ENCODE measurements at regions not wholly inside any gene's neighbourhood (a gene's known extent, or its start where the extent isn't known, plus 50 kb on each side); places are given as distances from the start of the nearest gene placed in this dataset.

DNA sequence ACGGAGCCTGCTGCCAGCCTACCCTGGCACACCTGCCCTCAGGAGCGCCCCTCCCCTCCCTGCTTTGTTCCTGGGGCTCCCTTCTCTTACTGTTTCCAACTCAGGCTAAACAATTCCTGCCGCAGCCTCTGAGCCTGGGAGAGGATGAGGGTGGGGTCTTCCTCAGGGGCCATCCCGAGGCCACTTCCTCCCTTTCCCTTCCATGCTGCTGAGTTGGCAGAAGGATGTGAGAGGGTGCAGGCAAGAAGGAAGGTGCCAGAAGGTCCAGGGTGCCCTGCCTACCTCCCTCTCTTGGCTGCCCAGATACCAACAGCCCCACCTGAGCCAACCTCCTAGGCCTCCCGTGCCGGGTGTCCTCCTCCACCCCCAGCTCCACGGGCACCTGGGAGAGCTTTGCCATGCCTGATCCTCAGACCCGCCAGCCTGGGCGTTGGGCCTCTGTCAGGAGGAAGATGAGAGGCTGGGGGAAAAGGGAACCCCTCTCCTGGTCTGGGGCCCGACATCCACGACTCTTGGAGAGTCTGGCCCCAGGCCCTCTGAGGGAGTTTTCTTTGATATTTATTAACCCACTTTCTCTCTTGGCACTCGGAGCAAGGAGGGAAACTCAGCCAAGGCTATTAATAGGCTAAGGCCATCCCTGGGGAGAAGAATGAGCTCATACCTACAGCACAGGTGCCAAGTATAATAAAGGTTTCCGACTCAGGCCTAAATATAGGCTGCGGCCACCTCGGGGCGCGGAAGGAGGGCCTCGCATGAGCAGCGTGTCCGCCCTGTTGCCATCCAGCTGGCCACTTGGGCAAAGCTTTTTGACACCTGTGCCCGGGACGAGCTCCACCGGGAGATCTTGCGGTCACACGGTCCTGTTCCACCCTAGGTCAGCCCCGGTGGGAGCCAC, 232.0 kb downstream of the ENGASE start:
- Histone ChIP-seq H3K9me3 (ENCODE audit: control insufficient read depth in 2 of 2, low read length in 2 of 2) (no peaks in the 10 kb centered on the region), H3K27ac (ENCODE audit: low read length) (no peak overlapping the region), H3K36me3 (ENCODE audit: control insufficient read depth in 2 of 2, insufficient read depth in 2 of 2, low read length in 2 of 2) (no peaks in the 10 kb centered on the region), H3K9ac (ENCODE audit: low read length in 2 of 2) (no peak overlapping the region), H3K4me1 (ENCODE audit: control insufficient read depth, insufficient read depth, low read length) (peaks cover 21% of the 10 kb centered on the region), H3K27me3 (ENCODE audit: control insufficient read depth in 1 of 2, insufficient read depth in 2 of 2, low read length in 2 of 2) (peaks cover 8 to 9% of the 10 kb centered on the region in 2 donors), H3K4me3 (ENCODE audit: low read length in 2 of 2) (peak overlapping the region in 1 of 2 donors; percentile 40)

DNA sequence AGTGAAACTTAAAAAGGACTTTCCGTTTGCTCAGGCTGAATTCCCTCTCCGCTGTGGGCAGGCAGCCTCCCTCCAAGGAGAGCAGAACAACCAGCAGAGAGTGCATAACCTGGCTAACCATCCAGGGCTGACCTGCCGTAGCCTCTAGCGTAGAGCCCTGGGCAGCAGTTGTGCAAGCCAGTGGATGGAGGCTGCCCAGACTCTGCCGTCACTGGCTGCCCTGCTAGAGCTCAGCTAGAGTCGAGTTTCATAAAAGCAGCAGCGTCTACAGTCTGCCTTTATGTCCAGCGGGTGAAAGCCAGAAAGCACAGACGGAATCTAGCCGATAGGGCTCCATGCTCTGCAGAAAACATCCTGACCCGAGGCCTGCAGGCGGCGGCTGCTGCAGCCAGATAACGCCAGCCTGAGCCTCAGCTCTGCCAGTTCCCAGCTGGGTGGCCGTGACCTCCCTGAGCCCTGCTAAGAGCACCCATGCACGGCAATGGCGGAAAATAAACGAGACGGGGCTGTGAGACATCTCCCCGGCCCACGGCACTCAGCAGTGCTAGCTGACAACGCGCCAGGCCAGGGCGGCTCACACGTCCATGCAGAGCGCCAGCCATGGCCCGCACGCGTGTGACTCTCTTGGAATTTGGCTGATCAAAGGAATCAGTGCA, 231.3 kb downstream of the ENGASE start:
- Histone ChIP-seq H3K27me3 (ENCODE audit: control insufficient read depth in 1 of 2, insufficient read depth in 2 of 2, low read length in 2 of 2) (peaks cover 9 to 15% of the 10 kb centered on the region in 2 donors), H3K27ac (ENCODE audit: low read length) (peak overlapping the region; percentile 24), H3K9ac (ENCODE audit: low read length in 2 of 2) (no peak overlapping the region), H3K4me3 (ENCODE audit: low read length in 2 of 2) (peak overlapping the region in 1 of 2 donors; percentile 40), H3K36me3 (ENCODE audit: control insufficient read depth in 2 of 2, insufficient read depth in 2 of 2, low read length in 2 of 2) (no peaks in the 10 kb centered on the region), H3K9me3 (ENCODE audit: control insufficient read depth in 2 of 2, low read length in 2 of 2) (no peaks in the 10 kb centered on the region), H3K4me1 (ENCODE audit: control insufficient read depth, insufficient read depth, low read length) (peaks cover 21% of the 10 kb centered on the region)

GRCh38 chr17:79305376-79305767, 230.7 kb downstream of the ENGASE start:
- Histone ChIP-seq H3K9ac (ENCODE audit: low read length in 2 of 2) (no peak overlapping the region), H3K36me3 (ENCODE audit: control insufficient read depth in 2 of 2, insufficient read depth in 2 of 2, low read length in 2 of 2) (no peaks in the 10 kb centered on the region), H3K4me1 (ENCODE audit: control insufficient read depth, insufficient read depth, low read length) (peaks cover 21% of the 10 kb centered on the region), H3K9me3 (ENCODE audit: control insufficient read depth in 2 of 2, low read length in 2 of 2) (no peaks in the 10 kb centered on the region), H3K4me3 (ENCODE audit: low read length in 2 of 2) (peak overlapping the region in 1 of 2 donors; percentile 3), H3K27me3 (ENCODE audit: control insufficient read depth in 1 of 2, insufficient read depth in 2 of 2, low read length in 2 of 2) (peaks cover 10 to 17% of the 10 kb centered on the region in 2 donors), H3K27ac (ENCODE audit: low read length) (peak overlapping the region; percentile 24)

- H3K27me3 ChIP-seq (ENCODE audit: control insufficient read depth in 1 of 2, insufficient read depth in 2 of 2, low read length in 2 of 2): peaks cover 10 to 18% of the 10 kb centered on the region in 2 donors
- H3K9ac ChIP-seq (ENCODE audit: low read length in 2 of 2): no peak overlapping the region
- no peaks in the 10 kb centered on the region for H3K9me3 ChIP-seq (ENCODE audit: control insufficient read depth in 2 of 2, low read length in 2 of 2)
- peaks cover 21% of the 10 kb centered on the region for H3K4me1 ChIP-seq (ENCODE audit: control insufficient read depth, insufficient read depth, low read length)
- H3K4me3 ChIP-seq (ENCODE audit: low read length in 2 of 2): no peak overlapping the region
- H3K36me3 ChIP-seq (ENCODE audit: control insufficient read depth in 2 of 2, insufficient read depth in 2 of 2, low read length in 2 of 2): no peaks in the 10 kb centered on the region
- no peak overlapping the region for H3K27ac ChIP-seq (ENCODE audit: low read length)
Measured at GRCh38 chr17:79304884-79305283, 230.3 kb downstream of the ENGASE start.

- Histone ChIP-seq H3K9ac (ENCODE audit: low read length in 2 of 2) (no peak overlapping the region), H3K4me3 (ENCODE audit: low read length in 2 of 2) (no peak overlapping the region), H3K36me3 (ENCODE audit: control insufficient read depth in 2 of 2, insufficient read depth in 2 of 2, low read length in 2 of 2) (no peaks in the 10 kb centered on the region), H3K4me1 (ENCODE audit: control insufficient read depth, insufficient read depth, low read length) (peaks cover 21% of the 10 kb centered on the region), H3K27ac (ENCODE audit: low read length) (no peak overlapping the region), H3K9me3 (ENCODE audit: control insufficient read depth in 2 of 2, low read length in 2 of 2) (no peaks in the 10 kb centered on the region), H3K27me3 (ENCODE audit: control insufficient read depth in 1 of 2, insufficient read depth in 2 of 2, low read length in 2 of 2) (peaks cover 11 to 21% of the 10 kb centered on the region in 2 donors)
Measured at GRCh38 chr17:79303641-79304205, 229.1 kb downstream of the ENGASE start.

DNA sequence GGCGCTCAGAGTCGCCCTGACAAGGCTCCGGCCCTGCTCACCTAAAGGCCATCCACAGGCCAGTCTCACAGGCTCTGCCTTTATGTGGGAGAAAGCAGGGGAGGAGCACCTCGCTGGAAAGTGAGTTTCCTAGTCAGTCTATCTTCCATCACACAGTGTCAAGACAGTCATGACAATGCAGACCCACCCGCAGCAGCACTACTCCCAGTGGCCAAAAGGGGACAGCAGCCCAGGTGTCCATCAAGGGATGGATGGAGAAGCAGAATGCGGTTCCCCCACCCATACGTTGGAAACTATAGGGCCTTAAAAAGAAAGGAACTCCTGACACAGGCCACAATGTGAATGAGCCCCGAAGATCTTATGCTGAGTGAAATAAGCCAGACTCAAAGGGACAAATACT, 226.8 kb downstream of the ENGASE start:
- Histone ChIP-seq H3K4me3 (ENCODE audit: low read length in 2 of 2) (no peak overlapping the region), H3K27me3 (ENCODE audit: control insufficient read depth in 1 of 2, insufficient read depth in 2 of 2, low read length in 2 of 2) (peaks cover 23 to 34% of the 10 kb centered on the region in 2 donors), H3K9ac (ENCODE audit: low read length in 2 of 2) (no peak overlapping the region), H3K4me1 (ENCODE audit: control insufficient read depth, insufficient read depth, low read length) (peaks cover 14% of the 10 kb centered on the region), H3K27ac (ENCODE audit: low read length) (no peak overlapping the region), H3K9me3 (ENCODE audit: control insufficient read depth in 2 of 2, low read length in 2 of 2) (no peaks in the 10 kb centered on the region), H3K36me3 (ENCODE audit: control insufficient read depth in 2 of 2, insufficient read depth in 2 of 2, low read length in 2 of 2) (no peaks in the 10 kb centered on the region)

- Histone ChIP-seq H3K27ac (ENCODE audit: low read length) (no peak overlapping the region), H3K9me3 (ENCODE audit: control insufficient read depth in 2 of 2, low read length in 2 of 2) (no peaks in the 10 kb centered on the region), H3K9ac (ENCODE audit: low read length in 2 of 2) (no peak overlapping the region), H3K36me3 (ENCODE audit: control insufficient read depth in 2 of 2, insufficient read depth in 2 of 2, low read length in 2 of 2) (no peaks in the 10 kb centered on the region), H3K4me1 (ENCODE audit: control insufficient read depth, insufficient read depth, low read length) (no peaks in the 10 kb centered on the region), H3K27me3 (ENCODE audit: control insufficient read depth in 1 of 2, insufficient read depth in 2 of 2, low read length in 2 of 2) (peaks cover 15 to 31% of the 10 kb centered on the region in 2 donors), H3K4me3 (ENCODE audit: low read length in 2 of 2) (no peak overlapping the region)
Measured at GRCh38 chr17:79299349-79299748, 224.7 kb downstream of the ENGASE start.

- H3K27me3 ChIP-seq (ENCODE audit: control insufficient read depth in 1 of 2, insufficient read depth in 2 of 2, low read length in 2 of 2): peaks cover 15 to 31% of the 10 kb centered on the region in 2 donors
- H3K9me3 ChIP-seq (ENCODE audit: control insufficient read depth in 2 of 2, low read length in 2 of 2): no peaks in the 10 kb centered on the region
- H3K9ac ChIP-seq (ENCODE audit: low read length in 2 of 2): no peak overlapping the region
- no peaks in the 10 kb centered on the region for H3K4me1 ChIP-seq (ENCODE audit: control insufficient read depth, insufficient read depth, low read length)
- H3K27ac ChIP-seq (ENCODE audit: low read length): no peak overlapping the region
- H3K4me3 ChIP-seq (ENCODE audit: low read length in 2 of 2): no peak overlapping the region
- H3K36me3 ChIP-seq (ENCODE audit: control insufficient read depth in 2 of 2, insufficient read depth in 2 of 2, low read length in 2 of 2): no peaks in the 10 kb centered on the region
Measured at GRCh38 chr17:79298799-79299198, 224.2 kb downstream of the ENGASE start.

GRCh38 chr17:79296243-79296642, 221.6 kb downstream of the ENGASE start:
- H3K27ac ChIP-seq (ENCODE audit: low read length): no peak overlapping the region
- no peaks in the 10 kb centered on the region for H3K9me3 ChIP-seq (ENCODE audit: control insufficient read depth in 2 of 2, low read length in 2 of 2)
- no peak overlapping the region for H3K4me3 ChIP-seq (ENCODE audit: low read length in 2 of 2)
- no peaks in the 10 kb centered on the region for H3K36me3 ChIP-seq (ENCODE audit: control insufficient read depth in 2 of 2, insufficient read depth in 2 of 2, low read length in 2 of 2)
- no peaks in the 10 kb centered on the region for H3K4me1 ChIP-seq (ENCODE audit: control insufficient read depth, insufficient read depth, low read length)
- peaks cover 15 to 27% of the 10 kb centered on the region in 2 donors for H3K27me3 ChIP-seq (ENCODE audit: control insufficient read depth in 1 of 2, insufficient read depth in 2 of 2, low read length in 2 of 2)
- H3K9ac ChIP-seq (ENCODE audit: low read length in 2 of 2): no peak overlapping the region

- H3K9me3 ChIP-seq (ENCODE audit: control insufficient read depth in 2 of 2, low read length in 2 of 2): no peaks in the 10 kb centered on the region
- H3K27ac ChIP-seq (ENCODE audit: low read length): no peak overlapping the region
- peaks cover 17 to 27% of the 10 kb centered on the region in 2 donors for H3K27me3 ChIP-seq (ENCODE audit: control insufficient read depth in 1 of 2, insufficient read depth in 2 of 2, low read length in 2 of 2)
- H3K9ac ChIP-seq (ENCODE audit: low read length in 2 of 2): no peak overlapping the region
- H3K36me3 ChIP-seq (ENCODE audit: control insufficient read depth in 2 of 2, insufficient read depth in 2 of 2, low read length in 2 of 2): no peaks in the 10 kb centered on the region
- no peaks in the 10 kb centered on the region for H3K4me1 ChIP-seq (ENCODE audit: control insufficient read depth, insufficient read depth, low read length)
- no peak overlapping the region for H3K4me3 ChIP-seq (ENCODE audit: low read length in 2 of 2)
Measured at GRCh38 chr17:79295307-79295706, 220.7 kb downstream of the ENGASE start.
